HAP-1 (cell line): ENCODE measurements at regions not wholly inside any gene's neighbourhood (a gene's known extent, or its start where the extent isn't known, plus 50 kb on each side); places are given as distances from the start of the nearest gene placed in this dataset.

Source experiments
- DNase-seq, 2 experiments: peaks; one replicate each; pipeline ENCODE4 v3.0.0-alpha.2; 2016 to 2020; ENCODE audit warnings: low spot score in 2 of 2
- H3K27me3 ChIP-seq: fragments of 250-450 bp; sonication (Bioruptor Pico); 2 replicates; pipeline ENCODE4 v1.5.1; 2020; ENCODE audit warnings: low read depth, mild to moderate bottlenecking, moderate library complexity
- H3K36me3 ChIP-seq: fragments of 250-450 bp; sonication (Bioruptor Pico); replicated peaks from 2 replicates; pipeline ENCODE4 v1.5.1; 2020; ENCODE audit warnings: mild to moderate bottlenecking
- H3K4me1 ChIP-seq: fragments of 250-450 bp; sonication (Bioruptor Pico); 2 replicates; pipeline ENCODE4 v1.5.1; 2020; ENCODE audit warnings: mild to moderate bottlenecking
- H3K4me3 ChIP-seq: fragments of 250-450 bp; sonication (Bioruptor Pico); 2 replicates; pipeline ENCODE4 v1.5.1; 2020; ENCODE audit warnings: mild to moderate bottlenecking, moderate library complexity
- H3K9me3 ChIP-seq: fragments of 250-450 bp; sonication (Bioruptor Pico); 2 replicates; pipeline ENCODE4 v1.5.1; 2020; ENCODE audit warnings: mild to moderate bottlenecking, moderate library complexity
- in situ Hi-C: fragments of 300-500 bp; cut with MboI; formaldehyde crosslinking; loops from 3 replicates; pipeline ENCODE4 v1.14.3; 2020; ENCODE audit warnings: low sequenced_read_pairs, inconsistent platforms, mixed read lengths

DNA sequence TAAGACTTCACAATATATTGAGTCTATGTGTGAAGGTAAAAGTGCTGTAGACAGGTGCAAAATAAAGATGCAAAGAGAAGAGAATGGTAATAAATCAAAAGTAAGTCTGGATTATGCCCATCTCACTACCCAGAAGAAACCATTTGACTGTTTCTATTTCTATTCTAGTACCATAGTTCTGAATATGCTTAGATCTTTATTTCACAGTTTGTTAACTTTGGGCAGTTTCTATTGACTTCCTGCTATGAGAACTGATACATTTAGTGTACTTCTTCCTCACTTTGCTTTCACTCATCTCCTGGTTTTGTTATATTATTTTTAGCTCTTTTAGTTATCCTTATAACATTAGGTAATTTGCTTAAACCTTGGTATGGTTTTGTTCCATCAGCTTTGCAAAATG, 94.9 kb downstream of the HS1BP3 start:
- peaks cover 13% of the 10 kb centered on the region for H3K4me1 ChIP-seq
- in situ Hi-C loops = no loop called here

DNA sequence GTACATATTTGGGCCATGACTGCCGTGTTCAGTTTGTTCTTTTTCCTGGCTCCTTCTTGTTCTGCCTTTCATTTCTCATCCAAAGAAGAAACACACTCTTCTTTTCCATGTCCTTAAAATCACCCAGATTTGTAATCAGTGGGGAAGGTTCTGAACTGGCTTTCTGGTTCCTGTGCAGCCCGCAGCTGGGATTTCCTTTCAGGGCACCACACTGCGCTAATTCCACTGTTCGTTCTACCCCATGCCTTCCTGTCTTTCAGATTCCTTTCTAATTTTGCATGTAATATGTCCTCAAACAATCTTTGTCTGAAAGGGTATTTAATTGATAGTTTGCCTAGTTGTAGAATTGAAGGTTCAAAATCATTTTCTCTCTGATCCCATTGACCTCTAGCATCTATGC, 94.1 kb downstream of the HS1BP3 start:
- H3K27me3 ChIP-seq = peaks cover 5% of the 10 kb centered on the region; the same call in 1 of the 2 replicates
- peak; percentile 52 to 85 for DNase-seq
- H3K4me3 ChIP-seq = no peak overlapping the region
- H3K4me1 ChIP-seq = peaks cover 21% of the 10 kb centered on the region
- in situ Hi-C loops = no loop called here
- no peaks in the 10 kb centered on the region for H3K9me3 ChIP-seq
- no peaks in the 10 kb centered on the region for H3K36me3 ChIP-seq

More for the DNA sequence above, 94.9 kb downstream of the HS1BP3 start:
- Histone ChIP-seq H3K36me3 (no peaks in the 10 kb centered on the region), H3K4me3 (no peak overlapping the region), H3K9me3 (no peaks in the 10 kb centered on the region), H3K27me3 (peaks cover 5% of the 10 kb centered on the region; the same call in 1 of the 2 replicates)
- no peak for DNase-seq

- no peak overlapping the region for H3K4me3 ChIP-seq
- no peaks in the 10 kb centered on the region for H3K36me3 ChIP-seq
- H3K27me3 ChIP-seq = peaks cover 5% of the 10 kb centered on the region; the same call in 1 of the 2 replicates
- DNase-seq = peak; percentile 53 to 65
- in situ Hi-C loops = no loop called here
- peaks cover 24% of the 10 kb centered on the region for H3K4me1 ChIP-seq
- no peaks in the 10 kb centered on the region for H3K9me3 ChIP-seq
Measured at GRCh38 chr2:20557226-20557625, 93.7 kb downstream of the HS1BP3 start.

GRCh38 chr2:20557635-20558034, 93.3 kb downstream of the HS1BP3 start:
- in situ Hi-C loops = no loop called here
- no peak overlapping the region for H3K4me3 ChIP-seq
- H3K36me3 ChIP-seq = no peaks in the 10 kb centered on the region
- H3K4me1 ChIP-seq = peaks cover 24% of the 10 kb centered on the region
- peaks cover 5% of the 10 kb centered on the region; the same call in 1 of the 2 replicates for H3K27me3 ChIP-seq
- no peak for DNase-seq
- no peaks in the 10 kb centered on the region for H3K9me3 ChIP-seq

GRCh38 chr2:20558391-20559150, 92.3 kb downstream of the HS1BP3 start:
- no peak for DNase-seq
- in situ Hi-C loops = no loop called here

DNA sequence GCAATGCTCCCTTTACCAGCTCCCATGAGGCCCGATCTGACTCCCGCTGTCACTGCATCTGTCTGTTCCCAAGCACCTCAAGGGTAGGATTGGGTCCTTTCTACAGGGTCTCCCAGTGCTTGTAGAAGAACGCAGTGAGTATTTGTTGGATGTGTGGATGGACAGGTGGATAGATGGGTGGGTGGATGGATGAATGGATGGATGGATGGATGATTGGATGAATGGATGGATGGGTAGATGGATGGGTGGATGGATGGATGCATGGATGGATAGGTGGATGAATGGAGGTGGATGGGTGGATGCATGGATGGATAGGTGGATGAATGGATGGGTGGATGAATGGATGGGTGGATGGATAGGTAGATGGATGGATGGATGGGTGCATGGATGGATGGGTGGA, 91.6 kb downstream of the HS1BP3 start:
- no peaks in the 10 kb centered on the region for H3K36me3 ChIP-seq
- no peak overlapping the region for H3K4me3 ChIP-seq
- H3K27me3 ChIP-seq = peaks cover 5% of the 10 kb centered on the region; the same call in 1 of the 2 replicates
- no peak for DNase-seq
- peaks cover 24% of the 10 kb centered on the region for H3K4me1 ChIP-seq
- in situ Hi-C loops = no loop called here
- no peaks in the 10 kb centered on the region for H3K9me3 ChIP-seq

More at GRCh38 chr2:20558391-20559150, 92.3 kb downstream of the HS1BP3 start:
- Histone ChIP-seq H3K9me3 (no peaks in the 10 kb centered on the region), H3K27me3 (peaks cover 5% of the 10 kb centered on the region; the same call in 1 of the 2 replicates), H3K4me3 (no peak overlapping the region), H3K4me1 (peaks cover 24% of the 10 kb centered on the region), H3K36me3 (no peaks in the 10 kb centered on the region)

DNA sequence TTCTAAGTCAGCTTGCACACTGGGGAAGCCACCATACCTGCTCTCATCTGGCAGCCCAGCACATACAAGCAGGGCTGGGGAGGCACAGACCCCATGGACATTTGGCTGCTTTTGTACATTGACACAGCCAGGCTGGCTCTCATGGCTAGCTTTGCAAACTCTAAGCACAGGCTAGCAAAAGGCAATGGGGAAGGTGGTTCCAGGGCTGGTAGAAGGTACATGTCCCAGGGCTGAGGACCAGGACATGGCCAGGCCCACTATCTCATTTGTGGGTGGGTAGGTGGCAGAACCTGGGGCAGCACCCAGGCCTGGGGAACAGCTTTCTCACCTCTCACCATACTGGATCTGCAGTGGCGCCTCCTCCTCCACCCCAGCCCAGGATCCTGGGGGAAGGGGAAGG, 90.9 kb downstream of the HS1BP3 start:
- DNase-seq = no peak
- Histone ChIP-seq H3K9me3 (no peaks in the 10 kb centered on the region), H3K4me3 (no peak overlapping the region), H3K4me1 (peaks cover 24% of the 10 kb centered on the region), H3K27me3 (peaks cover 5% of the 10 kb centered on the region; the same call in 1 of the 2 replicates), H3K36me3 (no peaks in the 10 kb centered on the region)
- in situ Hi-C loops = no loop called here

GRCh38 chr2:20560891-20561636, 89.8 kb downstream of the HS1BP3 start:
- no peak overlapping the region for H3K4me3 ChIP-seq
- DNase-seq = no peak
- in situ Hi-C loops = no loop called here
- H3K36me3 ChIP-seq = no peaks in the 10 kb centered on the region
- peaks cover 24% of the 10 kb centered on the region for H3K4me1 ChIP-seq
- H3K9me3 ChIP-seq = no peaks in the 10 kb centered on the region
- 0 out of 2 replicates have a peak, but pooled peaks cover 9% of the 10 kb centered on the region for H3K27me3 ChIP-seq

GRCh38 chr2:20561637-20562454, 89.1 kb downstream of the HS1BP3 start:
- H3K4me3 ChIP-seq = no peak overlapping the region
- H3K36me3 ChIP-seq = no peaks in the 10 kb centered on the region
- peaks cover 18% of the 10 kb centered on the region for H3K4me1 ChIP-seq
- 0 out of 2 replicates have a peak, but pooled peaks cover 9% of the 10 kb centered on the region for H3K27me3 ChIP-seq
- DNase-seq = peak in 1 of 2 experiments; percentile 42
- no peaks in the 10 kb centered on the region for H3K9me3 ChIP-seq
- in situ Hi-C loops = no loop called here

GRCh38 chr2:20562540-20563225, 88.2 kb downstream of the HS1BP3 start:
- in situ Hi-C loops = no loop called here
- Histone ChIP-seq H3K4me1 (peaks cover 11% of the 10 kb centered on the region), H3K27me3 (0 out of 2 replicates have a peak, but pooled peaks cover 9% of the 10 kb centered on the region), H3K4me3 (no peak overlapping the region), H3K36me3 (no peaks in the 10 kb centered on the region), H3K9me3 (no peaks in the 10 kb centered on the region)
- peak; percentile 6 to 44 for DNase-seq

GRCh38 chr2:20563251-20563650, 87.6 kb downstream of the HS1BP3 start:
- no peaks in the 10 kb centered on the region for H3K36me3 ChIP-seq
- in situ Hi-C loops = no loop called here
- peaks cover 10% of the 10 kb centered on the region for H3K4me1 ChIP-seq
- H3K4me3 ChIP-seq = no peak overlapping the region
- 0 out of 2 replicates have a peak, but pooled peaks cover 5% of the 10 kb centered on the region for H3K27me3 ChIP-seq
- H3K9me3 ChIP-seq = no peaks in the 10 kb centered on the region
- no peak for DNase-seq

DNA sequence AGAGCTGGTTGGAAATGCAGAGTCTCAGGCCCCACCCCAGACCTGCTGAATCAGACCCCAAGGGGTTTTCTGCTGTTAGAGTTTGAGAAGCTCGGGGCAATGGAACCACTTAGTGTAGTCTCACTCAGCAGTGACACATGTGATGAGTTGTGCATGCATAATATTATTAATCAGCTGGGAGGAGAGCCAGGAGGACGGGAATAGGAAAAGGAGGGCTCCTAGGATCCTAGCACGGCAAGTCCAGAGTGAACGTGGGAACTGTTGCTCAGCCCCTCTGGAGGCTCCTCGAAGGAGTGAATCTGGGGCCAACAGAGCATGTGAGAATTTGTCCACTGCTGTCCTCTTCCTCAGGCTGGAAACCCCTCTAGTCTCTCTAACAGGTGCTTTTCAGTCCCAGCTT, 87.1 kb downstream of the HS1BP3 start:
- in situ Hi-C loops = no loop called here
- H3K36me3 ChIP-seq = no peaks in the 10 kb centered on the region
- H3K4me1 ChIP-seq = peaks cover 10% of the 10 kb centered on the region
- H3K9me3 ChIP-seq = no peaks in the 10 kb centered on the region
- no peak for DNase-seq
- 0 out of 2 replicates have a peak, but pooled peaks cover 3% of the 10 kb centered on the region for H3K27me3 ChIP-seq
- no peak overlapping the region for H3K4me3 ChIP-seq

DNA sequence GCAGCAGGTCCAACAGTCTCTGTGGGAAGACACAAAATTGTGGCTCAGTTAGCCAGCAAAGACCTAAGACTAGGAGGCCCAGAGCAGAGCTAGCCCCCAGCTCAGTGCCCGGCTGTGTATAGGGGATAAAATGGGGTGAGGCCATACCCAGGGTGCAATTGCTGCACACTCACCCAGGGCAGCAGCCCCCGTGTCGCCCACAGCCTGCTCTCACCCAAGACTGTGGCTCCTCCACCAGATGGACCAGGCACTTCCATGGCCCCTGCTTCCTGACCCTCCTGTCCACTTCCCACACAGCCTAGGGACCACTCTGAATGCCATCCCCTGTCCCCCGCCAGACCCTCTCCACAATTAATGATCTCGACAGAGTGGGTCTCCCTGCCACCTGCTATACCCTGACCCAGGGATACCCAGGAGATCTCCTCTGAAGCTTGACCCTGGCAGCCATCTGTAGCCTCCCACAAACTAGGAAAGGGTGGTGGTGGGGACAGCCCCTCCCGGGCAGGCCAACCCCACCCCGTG, 85.7 kb downstream of the HS1BP3 start:
- Histone ChIP-seq H3K27me3 (0 out of 2 replicates have a peak, but pooled peaks cover 3% of the 10 kb centered on the region), H3K36me3 (no peaks in the 10 kb centered on the region), H3K4me1 (peaks cover 10% of the 10 kb centered on the region), H3K9me3 (no peaks in the 10 kb centered on the region), H3K4me3 (no peak overlapping the region)
- in situ Hi-C loops = no loop called here
- no peak for DNase-seq
